DMS114 treated with DMSO at 0.1 percent for 48 hours (cell line): ENCODE measurements at regions not wholly inside any gene's neighbourhood (a gene's known extent, or its start where the extent isn't known, plus 50 kb on each side); places are given as distances from the start of the nearest gene placed in this dataset.

Experiments used
- DNase-seq: peaks from one replicate; lab custom pipeline; 2025; ENCODE audit not compliant: unreplicated experiment; lab: John Stamatoyannopoulos, UW

DNA sequence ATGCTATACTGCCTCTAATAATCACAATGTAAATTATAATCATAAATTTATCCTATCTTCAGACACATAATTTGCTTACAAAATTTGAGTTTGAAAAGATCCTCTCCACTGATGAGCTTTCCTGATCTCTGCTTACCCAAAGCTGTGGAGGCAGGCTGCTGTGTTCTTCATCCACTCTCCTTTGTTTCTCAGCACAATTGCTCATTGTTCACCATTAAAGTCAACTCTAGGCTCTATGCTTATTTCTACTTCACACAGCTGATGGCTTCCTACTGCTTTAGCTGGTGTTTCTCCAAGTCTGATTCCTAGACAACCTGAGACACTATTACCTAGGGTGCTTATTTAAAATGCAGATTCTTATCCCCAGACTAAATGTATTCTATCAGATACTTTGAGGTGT lies 319.7 kb downstream of the PCDH18 start:
- no peak for DNase-seq

GRCh38 chr4:137209240-137209639 lies 323.1 kb downstream of the PCDH18 start:
- DNase-seq, result no peak

DNA sequence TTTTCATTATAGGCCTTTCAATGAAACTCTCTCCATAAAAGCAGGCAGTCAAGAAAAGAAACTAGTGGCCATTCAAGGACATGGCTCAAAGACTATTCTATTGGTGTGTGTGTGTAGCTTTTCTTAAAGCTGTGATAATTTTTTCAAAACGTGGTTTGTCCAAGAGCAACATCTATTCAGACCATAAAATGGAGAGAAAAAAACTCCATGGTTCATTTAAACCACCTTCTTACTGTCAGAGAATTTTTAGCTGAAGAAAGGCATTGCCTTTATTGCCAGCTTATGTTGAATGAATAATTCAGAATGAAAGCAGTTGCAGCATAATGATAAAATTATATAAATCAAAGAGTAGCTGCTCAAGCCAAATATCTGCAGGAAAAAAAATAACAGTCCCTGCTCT lies 325.5 kb downstream of the PCDH18 start:
- DNase-seq, result no peak

DNA sequence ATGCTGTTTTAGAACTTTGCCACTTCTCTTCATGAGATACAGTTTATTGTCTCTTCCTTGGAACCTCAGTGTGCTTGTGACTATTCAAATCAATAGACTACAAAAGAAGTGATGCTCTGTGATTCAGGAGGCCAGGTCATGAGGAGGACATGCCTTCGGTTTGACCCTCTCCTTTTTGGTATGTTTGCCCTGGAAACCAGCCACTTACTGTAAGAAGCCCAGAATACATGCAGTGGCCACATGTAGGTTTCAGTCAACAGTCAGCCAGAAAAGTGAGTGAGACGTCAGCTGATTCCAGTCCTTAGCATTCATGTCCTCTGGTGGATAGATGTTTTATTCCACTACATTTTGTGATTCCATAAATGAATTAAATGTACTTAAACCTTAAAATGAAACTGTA lies 328.7 kb downstream of the PCDH18 start:
- no peak for DNase-seq

DNA sequence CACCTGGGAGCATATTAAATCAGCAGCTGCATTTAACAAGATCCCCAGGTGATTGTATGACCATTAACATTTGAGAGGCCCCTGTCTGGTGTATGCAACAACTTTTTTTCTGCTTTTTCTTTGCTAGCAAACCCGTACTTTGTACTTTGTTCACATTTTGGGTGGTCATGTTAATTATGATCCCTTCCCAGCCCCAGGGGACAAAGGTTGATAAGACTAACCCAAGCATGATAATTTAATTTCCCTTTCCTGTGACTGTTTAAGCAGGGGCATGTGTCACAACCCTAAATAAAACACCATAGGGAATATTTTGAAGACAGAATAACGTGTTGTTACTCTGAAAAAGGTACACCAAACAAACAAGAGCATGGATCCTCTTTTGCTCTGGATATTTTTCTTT lies 332.0 kb downstream of the PCDH18 start:
- DNase-seq, result no peak

- DNase-seq, result no peak
Measured at GRCh38 chr4:137198791-137199190, 333.5 kb downstream of the PCDH18 start.

DNA sequence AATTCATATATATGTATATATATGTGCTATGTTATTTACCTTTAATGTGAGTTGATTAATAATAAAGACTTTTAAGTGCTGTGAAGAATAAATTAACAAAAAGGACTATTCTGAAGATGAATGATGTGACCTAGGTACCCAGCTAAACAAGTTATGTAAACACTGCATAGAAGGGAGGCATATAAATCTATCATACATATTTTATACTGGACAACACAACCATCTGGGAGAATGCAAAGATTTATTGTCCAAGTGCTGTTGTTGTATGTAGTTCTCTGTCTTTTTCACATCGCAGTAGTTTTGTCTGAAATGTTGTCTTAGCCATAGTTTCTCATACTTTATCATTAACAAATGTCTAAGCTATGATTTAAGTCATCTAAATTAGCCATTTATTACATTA lies 337.6 kb downstream of the PCDH18 start:
- no peak for DNase-seq

DNA sequence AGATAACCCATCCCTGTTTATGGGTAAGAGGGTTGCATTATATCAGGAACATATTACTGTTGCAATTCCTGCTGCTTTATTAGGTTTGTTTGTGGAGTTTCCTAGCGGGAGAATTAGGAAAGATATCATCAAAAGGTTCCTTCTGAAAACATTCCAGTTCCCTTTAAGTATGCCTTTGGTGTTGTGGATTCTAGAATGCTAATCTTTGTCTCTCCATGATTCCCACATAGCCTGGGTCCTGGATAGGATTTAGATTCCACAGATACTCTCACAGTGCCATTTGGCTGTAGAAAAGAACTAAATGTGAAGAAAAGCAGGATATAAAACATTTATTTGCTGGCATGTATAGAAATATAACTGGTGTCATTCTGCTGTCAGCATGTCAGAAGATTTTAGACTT lies 338.7 kb downstream of the PCDH18 start:
- no peak for DNase-seq

DNA sequence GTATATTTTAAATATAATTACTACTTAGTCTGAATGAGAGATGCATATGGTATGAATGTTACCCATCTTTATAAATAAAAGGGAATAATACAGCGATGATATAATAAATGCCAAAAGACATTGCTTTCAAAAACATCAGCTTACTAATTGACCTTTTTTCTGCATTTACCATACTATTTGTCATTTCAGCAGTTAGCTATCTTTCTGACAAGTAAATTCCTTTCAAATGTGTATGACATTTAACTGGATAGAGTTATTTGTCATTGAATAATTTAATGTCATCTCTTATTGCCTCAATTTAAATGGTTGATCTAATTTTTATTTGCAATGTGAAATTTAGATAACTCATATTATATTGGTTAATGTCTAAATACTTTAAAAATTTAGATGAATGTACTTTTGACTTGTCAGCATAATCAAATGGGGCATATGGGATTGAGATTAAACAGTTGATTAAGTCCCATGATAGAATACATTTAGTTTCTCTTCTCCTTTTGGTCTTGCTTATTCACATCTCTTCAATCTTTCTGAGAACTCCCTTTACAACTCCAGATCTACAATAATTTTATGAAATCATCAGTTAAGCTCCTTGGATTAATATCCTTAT lies 350.9 kb downstream of the PCDH18 start:
- no peak for DNase-seq

- no peak for DNase-seq
Measured at GRCh38 chr4:137180349-137180748, 351.9 kb downstream of the PCDH18 start.

GRCh38 chr4:137156807-137157206 lies 375.5 kb downstream of the PCDH18 start:
- DNase-seq, result no peak

DNA sequence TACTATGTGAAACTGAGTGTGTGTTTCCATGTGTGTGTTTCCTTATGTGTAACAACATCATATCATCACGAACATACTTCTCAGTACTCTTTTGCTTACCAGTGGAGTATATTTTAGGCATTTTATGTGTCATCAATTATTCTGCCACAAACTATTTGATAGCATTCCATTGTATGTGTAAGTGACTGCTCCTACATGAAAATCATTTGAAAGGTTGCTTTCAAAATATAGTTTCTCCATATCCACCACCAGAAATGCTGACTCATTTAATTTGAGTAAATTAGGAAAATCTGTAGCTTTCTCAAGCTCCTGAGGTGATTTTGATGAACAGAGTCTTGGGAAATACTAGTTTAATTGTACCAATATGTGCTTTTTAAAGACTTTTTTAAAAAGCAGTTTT lies 376.2 kb downstream of the PCDH18 start:
- DNase-seq, result no peak

GRCh38 chr4:137131201-137131600 lies 401.1 kb downstream of the PCDH18 start:
- DNase-seq, result no peak

GRCh38 chr4:137129845-137130244 lies 402.4 kb downstream of the PCDH18 start:
- DNase-seq, result no peak

DNA sequence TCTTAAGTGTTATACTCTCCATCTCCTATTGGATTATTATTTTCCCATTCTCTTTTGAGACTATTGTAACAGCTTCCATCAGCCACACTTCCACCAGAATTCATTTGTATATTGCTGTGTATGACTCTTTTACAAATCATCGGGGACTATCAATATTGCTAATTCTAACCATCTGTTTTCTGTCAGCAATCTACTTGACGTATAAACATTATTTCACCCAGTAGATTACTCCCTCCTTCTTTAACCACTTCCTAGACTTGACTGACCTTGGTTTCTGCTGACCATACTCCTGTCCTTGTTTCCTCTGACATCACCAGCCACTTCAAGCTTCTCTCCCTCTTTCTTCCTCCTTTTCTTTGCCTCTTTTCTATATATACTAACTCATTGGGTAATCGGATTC lies 402.9 kb downstream of the PCDH18 start:
- DNase-seq, result no peak

- DNase-seq, result no peak
Measured at GRCh38 chr4:137125011-137125410, 407.3 kb downstream of the PCDH18 start.

DNA sequence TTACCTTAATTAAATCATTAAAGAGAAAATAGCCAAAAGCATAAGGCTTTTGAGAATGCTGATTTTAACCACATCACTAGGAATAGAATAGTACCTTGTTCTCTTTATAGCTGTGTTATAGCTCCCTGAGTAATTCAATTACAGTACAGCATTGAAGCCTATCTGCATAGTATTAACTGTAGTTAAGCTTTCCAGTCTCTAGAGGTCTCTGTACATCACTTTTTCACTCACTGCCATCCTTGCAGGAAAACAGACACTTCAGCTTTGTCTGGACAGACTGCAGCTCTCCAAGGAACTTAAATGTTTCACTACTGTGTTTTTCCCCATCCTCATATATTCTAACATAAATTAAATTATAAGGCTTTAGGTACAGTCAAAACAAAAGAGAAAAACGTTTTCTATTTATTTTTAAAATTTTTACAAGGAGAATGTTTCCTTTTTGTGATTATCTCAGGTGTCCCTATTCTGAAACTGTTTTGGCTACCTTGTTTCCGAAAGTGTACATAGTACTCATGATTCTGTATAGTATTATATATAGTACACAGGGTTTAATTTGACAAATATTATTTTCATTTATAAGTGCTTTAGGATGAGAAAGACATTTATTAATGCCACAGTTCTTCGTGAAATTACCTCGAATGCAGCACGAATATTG lies 407.9 kb downstream of the PCDH18 start:
- DNase-seq, result peak; percentile 53

DNA sequence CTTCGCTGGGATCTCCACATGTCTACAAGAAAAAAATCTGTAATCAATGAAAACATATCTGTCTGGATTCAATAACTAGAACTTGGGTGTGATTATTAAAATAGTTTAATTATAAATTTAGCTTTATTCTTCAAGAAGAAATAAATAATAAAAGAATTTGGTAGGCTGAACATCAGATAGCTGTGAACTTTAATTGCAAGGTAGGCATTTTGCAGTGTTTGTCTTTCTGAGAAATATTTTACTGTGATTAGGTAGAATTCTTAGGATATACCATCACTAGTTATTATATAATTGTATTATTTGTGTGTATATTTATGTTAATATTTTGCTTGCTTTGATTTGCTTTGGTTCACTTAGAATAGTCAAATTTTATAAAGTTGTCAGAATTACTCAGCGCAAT lies 409.4 kb downstream of the PCDH18 start:
- no peak for DNase-seq

DNA sequence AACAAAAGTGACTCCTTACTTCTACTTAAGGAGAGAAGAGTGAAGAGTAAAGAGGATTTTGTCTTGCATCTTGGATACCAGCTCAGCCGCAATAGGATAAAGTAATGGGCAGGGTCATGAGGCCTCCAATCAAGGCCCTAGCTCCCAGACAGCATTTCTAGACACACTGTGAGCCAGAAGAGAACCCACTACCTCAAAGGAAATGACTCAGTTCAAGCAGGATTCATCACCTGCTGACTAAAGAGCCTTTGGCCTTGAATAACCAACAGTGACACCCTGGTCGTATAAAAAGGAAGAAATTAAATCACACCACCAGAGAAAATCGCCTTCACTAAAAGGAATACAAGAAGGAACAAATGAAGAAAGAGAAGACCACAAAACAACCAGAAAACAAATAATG lies 416.1 kb downstream of the PCDH18 start:
- DNase-seq, result no peak

GRCh38 chr4:137106733-137107132 lies 425.6 kb downstream of the PCDH18 start:
- DNase-seq, result no peak

DNA sequence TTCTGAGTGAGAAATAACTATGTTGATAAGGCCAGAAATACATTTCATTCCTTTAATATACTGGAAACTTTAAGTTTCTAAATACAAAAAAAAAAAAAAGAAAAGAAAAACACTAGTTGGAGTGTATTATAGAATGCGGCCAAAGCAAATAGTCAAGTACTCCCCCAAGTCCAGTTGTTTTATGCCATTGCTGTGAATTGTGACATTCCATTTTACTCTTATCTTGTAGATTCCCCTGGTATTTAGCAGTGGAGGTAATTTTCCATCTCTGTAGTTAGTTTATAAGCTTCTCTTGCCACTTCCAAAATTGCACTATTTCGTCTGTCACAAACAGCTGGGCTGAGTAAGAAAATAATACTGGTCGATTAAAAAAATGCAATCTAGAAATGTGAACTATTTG lies 426.0 kb downstream of the PCDH18 start:
- no peak for DNase-seq

GRCh38 chr4:137090951-137091350 lies 441.3 kb downstream of the PCDH18 start:
- DNase-seq, result no peak

- no peak for DNase-seq
Measured at GRCh38 chr4:137083571-137084135, 448.6 kb downstream of the PCDH18 start.
